GM19372 (cell line): ENCODE measurements at regions not wholly inside any gene's neighbourhood (a gene's known extent, or its start where the extent isn't known, plus 50 kb on each side); places are given as distances from the start of the nearest gene placed in this dataset.

ENCODE experiments used
- ATAC-seq: cut with Tn5 transposase; IDR thresholded peaks from one replicate; pipeline ENCODE4 v1.9.1; 2021; ENCODE audit warnings: mild to moderate bottlenecking, low read depth, moderate library complexity; ENCODE audit not compliant: unreplicated experiment

DNA sequence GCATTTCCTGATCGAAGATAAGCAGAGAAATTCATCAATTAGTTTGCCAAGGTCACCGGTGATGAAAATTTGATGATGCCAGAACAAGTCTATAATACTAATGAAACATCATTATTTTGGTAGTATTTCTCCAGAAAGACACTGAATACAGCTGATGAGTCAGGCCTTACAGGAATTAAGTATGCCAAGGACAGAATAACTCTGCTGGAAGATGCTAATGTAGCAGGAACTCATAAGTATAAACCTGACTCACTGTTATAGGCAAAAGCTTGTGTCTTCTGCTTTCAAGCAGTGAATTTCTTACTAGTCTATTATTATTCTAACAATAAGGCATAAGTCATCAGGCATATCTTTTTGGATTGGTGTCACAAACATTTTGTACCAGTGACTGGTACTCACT is 1825.1 kb upstream of the IGFBP7 start:
- ATAC-seq: no peak

DNA sequence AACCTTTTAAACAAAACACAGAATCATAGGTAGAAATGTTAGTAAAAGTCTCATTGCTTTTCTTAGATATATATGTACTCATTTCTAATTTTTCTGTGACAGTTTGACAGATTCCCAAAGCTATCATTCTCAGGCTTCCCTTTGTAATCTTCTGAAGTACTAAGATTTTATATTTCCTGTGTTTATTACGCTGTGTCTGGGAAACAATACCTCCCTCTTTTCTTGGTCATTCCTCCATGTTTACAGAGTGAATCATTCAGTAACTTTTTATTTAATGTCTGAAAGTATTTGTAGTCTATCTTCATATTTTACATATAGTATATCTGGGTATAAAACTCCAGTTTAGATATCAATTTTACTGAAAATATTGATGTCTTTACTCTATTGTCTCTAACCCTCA is 1826.3 kb upstream of the IGFBP7 start:
- ATAC-seq: no peak

DNA sequence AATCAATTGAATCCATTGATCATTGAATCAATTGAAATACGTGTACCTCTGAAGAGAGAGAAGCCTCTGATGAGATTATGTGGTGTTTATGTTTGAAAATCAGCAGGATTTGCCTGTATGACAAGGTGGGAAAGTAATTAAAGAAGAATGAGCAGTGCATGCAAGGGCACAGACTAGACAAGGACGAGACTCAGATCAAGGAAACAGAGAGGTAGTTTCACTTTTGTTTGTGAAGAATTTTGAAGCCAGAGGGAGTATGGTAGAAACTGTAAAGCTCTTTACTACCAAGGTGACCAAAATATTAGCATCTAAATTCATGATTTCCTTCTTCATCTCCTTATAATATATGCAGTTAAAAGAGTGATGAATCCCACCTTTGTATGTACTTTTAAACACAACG is 1830.0 kb upstream of the IGFBP7 start:
- ATAC-seq: no peak

DNA sequence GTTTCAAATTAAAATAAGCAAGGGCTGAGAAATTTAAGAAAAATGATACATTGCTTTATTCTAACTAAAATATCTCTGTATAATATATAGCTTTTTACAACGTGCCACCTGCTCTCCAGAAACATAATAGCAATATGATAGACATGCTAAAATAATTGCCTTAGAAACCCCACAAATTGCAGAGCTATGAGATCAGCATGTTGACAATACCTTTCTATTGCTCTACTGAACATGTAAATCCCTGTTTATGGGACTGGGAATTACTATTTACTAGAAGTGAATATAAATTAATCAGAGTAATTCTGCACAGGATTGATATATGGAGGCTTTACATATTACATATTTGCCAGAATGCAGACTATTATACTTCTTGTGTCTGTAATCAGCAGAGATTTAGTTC is 1831.1 kb upstream of the IGFBP7 start:
- no peak for ATAC-seq

DNA sequence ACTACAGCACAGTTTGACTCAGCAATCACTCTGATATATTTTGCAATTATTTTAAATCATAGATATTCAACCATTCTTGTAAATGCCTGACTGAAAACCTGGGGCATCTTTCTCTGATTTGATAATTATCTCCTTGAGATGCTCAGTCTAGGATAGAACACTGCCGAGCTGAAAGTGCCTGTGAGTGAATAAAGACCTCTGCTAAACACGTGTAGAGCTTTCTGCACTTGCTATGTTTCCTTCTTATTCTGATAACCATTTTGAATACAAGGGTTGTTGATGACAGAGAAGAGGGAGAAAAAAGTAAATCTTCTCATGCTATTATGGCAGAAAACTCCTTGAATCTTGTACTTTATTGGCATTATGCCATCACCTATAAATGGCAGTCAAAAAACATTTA is 1843.4 kb upstream of the IGFBP7 start:
- no peak for ATAC-seq

DNA sequence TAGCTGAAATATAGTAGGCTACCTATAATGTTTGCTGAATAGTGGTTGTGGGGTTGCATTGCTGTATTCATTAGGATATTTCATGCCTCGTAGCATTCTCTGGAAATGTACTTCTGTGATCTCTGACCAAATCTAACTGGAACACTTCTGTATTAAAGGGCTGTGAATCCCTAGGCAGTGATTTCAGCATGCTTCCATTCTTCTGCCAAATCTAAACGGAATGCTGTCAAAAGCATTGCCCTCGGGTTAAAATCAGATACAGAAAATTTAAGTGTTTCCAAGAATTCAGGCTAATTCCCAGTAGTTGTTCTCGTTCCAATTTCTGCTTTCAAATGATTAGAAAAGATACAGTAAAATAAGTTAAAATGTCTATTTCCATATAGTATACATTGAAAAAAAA is 1847.5 kb upstream of the IGFBP7 start:
- no peak for ATAC-seq

DNA sequence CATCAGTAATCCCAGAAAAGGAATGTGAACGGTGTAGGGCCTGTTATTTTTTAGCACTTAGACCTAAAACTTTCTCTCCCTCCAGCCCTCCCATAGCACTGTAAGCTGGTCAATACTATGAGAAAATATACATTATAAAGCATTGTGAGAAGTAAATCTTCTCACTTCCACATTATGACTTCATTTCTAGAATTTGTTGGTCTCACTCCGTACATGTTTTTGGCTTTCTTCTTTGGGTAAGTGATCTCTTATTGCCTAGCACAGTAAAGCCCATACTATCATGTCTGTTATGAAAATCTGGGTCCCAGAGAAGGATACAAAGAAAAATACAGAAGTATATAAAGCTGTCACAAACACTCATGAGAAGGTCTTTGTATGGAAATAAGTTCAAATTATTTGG is 1851.1 kb upstream of the IGFBP7 start:
- ATAC-seq: no peak

DNA sequence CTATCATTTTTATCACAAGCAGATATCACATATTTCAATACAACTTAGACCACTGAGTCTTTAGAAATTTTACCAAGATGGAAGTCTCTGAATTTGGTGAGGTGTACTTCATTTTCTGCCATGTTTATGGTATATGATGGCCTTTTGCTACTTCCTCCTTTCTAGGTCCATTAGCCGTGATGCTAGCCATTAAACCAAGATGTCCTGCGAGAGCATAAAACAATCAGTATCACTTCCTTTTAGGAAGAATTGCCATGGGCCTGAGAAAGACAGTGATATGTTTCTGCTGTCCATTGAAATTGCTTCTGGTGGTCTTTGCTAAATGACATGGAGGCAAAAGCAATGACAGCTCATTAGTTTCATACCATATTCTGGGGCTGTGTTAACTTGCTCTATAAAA is 1851.7 kb upstream of the IGFBP7 start:
- no peak for ATAC-seq

DNA sequence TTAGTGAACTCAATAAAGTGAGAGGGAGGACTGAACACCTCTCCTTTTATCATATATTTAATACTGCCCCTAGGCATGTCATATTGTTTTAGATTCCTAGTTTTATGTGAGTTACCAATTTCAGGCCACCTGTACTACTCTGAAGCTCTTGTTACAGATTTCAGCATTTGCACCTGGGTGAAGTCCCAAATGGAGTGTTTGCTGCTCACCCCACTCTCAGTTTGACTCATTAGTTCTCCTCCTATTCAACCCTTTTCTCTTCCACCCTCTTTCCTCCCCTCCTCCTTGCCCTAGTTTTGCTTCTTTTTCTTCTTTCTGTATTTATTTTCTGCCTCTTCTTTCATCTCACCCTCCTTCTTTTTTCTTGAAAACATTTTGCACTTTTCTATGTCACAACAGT is 1852.2 kb upstream of the IGFBP7 start:
- no peak for ATAC-seq

DNA sequence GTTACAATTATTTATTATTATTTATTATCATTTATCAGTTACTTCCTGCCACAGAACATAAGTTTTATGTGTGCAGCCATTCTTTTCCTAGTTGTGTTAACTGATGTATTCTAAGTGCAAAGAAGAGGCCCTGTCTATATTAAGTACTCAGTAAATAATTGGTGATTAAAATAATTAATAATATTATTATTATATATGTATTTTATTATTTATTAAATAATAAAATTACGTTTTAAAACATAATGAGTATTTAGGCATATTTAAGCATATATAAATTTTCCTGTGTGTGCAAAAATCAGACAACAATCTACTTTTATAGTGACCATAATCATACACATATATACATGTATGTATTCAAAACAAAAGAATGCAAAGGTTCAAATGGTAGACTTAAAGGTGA is 1871.6 kb upstream of the IGFBP7 start:
- ATAC-seq: no peak

DNA sequence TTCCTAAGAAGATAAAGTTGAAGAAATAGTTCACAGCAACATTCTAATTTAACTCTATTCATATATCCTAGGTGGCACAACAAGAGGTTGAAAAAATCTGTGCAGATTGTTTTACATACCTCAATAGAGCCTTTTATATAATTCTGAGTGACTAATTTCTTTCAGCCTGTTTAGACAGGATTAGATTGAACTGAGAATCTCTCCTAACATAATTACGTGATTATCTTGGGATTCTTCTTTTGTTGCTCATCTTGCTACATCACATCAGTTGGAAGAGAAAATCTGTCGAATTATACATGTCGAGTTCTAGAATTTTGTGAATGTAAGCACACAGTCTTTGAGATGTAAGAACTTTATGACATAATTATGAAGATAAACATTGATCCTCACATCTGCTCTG is 1873.7 kb upstream of the IGFBP7 start:
- ATAC-seq: no peak

DNA sequence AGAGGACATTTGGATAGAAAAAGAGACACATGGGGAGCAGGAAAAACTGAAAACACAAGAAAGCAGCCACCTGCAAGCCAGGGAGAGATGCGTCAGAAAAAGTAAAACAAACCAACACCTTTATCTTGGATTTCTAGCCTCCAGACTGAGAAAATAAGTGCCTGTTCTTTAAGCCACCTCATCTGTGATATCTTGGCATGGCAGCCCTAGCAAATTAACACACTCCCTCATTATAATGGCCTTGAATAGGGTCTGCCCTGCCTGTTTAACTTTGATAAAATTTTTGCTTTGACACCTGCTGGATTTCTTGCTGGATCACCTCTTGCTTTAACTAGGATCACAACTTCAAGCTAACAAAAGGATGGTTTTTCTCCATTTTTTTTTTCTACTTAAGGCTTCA is 1892.0 kb upstream of the IGFBP7 start:
- no peak for ATAC-seq

DNA sequence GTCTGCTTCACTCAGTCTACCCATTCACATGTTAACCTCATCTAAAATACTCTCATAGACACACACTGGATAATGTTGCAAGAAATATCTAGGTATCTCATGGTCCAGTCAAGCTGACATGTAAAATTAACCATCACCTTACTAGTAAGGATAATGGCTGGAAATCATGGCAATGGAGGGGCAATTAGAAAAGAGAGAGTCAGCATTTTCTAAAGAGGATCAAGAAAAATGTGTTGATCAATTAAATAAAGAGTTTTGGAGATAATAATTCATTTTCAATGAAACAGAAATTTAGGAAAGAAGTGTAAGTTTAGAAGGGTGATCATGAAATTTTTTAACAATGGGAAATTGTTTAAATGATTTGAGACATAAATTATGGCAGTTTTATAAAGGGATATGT is 1914.1 kb upstream of the IGFBP7 start:
- no peak for ATAC-seq

DNA sequence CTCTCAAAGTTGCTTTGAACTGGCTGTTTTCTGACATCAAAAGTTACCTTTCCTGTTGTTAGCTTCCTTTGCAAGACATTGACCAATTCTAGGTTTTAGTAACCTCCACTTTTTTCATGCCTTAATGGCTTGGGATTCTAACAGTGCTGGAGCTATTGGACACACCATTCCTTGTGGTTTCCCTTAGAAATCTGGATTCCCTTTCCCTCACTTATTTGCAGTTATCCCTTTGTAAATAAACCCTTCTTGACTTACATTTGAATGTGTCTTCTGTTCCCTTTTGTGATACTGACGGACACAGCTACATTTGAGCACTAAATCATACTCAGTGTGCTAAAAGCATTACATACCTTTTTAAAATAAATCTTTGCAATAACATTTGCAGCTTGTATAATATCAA is 1927.6 kb upstream of the IGFBP7 start:
- no peak for ATAC-seq

DNA sequence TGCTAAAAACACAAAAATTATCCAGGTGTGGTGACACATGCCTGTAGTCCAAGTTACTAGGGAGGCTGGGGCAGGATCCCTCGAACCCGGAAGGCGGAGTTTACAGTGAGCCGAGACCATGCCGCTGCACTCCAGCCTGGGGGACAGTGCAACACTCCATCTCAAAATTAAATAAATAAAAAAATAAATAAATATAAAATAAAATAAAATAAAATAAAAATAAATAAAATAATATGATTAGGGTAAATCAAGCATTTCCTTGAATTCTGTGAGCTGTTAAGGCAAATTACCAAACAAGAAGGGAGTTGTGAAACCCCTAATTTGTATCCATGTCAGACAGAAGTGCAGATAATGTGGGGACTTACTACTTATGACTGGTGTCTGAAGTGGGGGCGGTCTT is 1928.9 kb upstream of the IGFBP7 start:
- ATAC-seq: no peak

DNA sequence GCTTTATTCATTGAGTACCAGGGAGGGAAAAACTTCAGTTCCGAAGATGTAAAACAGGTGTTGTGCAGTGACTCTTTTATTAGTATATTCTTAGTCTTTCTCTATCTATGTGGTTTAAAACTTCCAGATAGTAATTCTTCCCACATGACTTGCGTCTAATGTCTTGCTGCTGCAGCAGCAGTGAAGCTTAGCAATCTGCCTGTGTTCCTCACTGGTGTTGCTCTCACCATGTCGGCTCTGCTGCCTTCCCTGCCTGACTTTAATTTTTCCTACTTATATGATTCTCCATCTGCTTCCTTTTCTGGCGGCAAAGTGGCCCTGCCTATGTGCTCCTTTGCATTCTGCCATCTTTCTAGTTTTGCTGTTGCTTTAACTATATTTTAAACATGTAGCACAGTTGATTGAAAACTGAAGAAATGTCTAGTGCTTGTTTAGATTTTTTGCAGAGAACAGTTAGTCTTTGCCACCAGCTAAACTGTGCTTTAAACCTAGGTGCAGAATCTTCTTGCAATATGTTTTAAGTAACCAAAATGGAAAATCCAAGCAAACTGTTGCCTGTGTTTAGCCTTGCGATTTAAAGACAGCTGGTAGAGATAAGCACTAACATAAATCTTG is 1934.2 kb upstream of the IGFBP7 start:
- no peak for ATAC-seq

DNA sequence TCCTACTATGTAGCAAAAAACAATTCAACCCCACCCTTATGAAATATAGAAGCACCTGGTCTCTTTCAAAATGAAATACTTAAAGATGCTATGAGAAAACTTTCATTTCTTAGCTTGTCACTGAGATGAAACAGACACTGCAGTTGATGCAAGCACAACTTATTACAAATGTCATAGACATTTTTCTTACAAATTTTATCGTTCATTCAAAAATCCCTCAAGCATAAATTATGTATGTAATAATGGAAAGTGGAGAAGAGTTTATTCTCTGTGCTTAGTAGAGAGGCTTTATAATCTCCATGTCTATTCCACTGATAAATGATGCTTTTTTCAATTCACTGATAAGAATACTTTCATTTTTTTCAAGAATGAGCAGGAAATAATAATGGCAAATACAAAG is 1943.9 kb upstream of the IGFBP7 start:
- no peak for ATAC-seq

DNA sequence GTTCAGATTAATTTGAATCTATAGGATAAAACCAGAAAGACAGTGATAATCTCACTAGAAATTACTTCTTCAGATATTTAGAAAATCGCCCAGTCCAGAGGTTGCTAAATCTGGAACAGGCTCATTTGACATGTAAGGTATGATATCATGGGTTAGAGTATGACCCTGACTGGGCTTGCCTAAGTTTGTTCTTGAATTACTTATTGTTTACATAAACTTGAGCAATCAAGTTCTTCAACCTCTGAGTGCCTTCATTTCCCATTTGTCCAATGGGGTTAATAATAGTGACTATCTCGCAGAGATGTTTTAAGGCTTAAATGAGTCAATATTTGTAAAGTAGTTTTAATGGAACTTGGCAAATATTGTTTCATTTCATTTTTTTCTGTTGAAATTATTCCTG is 1947.6 kb upstream of the IGFBP7 start:
- ATAC-seq: no peak

DNA sequence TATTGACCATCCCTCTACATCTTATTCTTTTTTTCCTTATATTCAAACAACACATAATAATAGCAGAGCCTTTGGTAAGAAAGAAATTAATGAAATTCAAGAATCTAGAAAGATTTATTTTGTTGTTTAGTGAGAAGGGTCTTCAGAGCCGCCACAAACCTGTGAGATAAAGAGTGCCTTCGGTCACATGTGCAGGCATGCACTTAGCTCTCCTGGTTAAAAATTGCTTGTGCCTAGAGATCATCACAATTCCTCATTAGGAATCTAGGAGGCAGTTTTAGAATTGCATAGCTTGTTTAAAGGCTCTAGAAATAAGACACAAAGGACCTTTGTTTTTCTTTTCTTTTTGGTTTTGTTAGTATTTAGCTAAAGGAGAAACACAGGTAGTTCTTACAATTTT is 1948.4 kb upstream of the IGFBP7 start:
- no peak for ATAC-seq

DNA sequence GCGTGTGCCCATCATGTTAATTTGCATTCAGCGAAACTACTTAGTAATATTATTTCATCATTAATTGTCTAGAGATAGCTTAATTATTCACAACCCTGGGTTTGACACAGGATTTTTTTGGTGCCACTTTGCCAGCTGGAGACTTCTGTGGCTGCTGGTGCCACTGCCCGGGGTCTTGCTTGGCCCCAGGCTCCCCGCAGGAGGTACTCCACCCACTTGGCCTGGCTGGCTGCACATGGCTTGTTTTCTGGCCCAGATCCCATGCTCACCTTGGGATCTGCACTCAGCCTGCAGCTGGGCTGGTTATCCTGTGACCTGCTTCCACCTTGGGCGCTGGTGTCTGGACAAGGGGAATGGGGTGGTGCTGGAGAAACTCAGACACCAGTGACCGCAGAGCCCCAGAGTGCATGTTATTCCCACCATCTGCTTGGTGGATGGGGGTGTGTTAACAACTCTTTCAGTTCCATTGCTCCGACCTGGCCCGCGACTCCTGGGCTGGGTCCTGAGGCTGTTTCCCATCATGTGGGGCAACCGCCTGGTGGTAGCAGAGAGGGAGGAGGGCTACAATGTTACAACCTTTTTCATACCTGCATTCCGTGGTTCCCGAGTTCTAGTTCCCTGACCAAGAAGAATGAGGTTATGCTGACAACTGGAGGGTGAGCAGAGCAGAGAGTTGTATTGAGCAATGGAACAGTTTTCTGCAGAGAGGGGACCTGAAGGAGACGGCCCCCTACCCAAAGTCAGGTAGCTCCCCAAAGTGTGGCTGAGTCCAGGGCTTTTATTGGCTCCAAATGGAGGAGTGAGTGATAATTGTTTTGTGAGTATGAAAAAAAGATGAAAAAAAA is 1950.0 kb upstream of the IGFBP7 start:
- ATAC-seq: no peak

DNA sequence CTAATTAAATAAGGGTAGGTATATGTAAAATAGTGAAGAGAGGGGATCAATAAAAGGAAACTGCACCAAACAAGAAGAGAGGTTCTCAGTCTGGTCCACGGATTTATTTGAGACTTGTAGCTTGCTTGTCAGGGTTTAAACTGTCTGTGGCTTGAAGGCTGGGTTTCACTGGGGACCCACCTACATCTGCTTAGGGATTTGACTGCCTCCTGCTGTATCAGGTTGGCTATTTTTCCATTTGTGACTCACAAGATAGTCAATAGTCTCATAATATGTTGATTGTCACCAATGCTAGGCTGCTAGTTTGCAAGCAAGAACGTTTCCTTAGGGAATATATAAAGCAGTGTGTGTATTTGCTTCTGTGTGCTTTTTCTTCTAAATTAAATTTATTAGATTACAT is 1950.7 kb upstream of the IGFBP7 start:
- ATAC-seq: no peak

DNA sequence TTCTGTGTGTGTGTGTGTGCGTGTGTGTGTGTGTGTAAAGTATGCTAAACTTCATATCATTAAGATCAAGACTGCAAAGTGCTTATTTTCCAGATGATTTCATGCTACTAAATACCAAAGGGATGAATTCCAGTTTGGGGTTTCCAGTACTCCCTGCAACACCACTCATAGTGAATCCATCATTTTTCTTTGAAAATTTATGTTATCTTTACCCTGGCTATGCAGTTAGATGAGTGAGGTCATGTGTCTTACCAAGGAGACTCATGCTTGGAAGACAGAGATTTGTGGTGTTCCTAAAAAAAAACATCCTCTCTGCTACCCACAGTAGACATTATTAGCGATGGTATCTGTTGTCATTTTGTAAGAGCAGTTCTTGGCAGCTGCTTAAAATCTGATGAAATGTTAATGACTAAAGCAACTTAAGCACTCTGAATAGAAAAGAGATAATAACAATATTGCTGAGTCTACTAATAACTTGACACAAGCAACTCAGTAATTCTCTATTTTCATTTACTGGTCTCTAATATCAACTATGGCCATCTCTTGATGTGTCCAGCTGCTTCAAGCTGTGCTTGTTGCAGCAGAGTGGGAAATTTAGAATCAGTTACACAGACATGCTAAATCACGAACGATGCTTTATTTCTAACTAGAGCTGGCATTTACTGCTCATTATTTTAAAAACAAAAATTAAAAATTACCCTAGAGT is 1953.0 kb upstream of the IGFBP7 start:
- ATAC-seq: no peak
